GM23338 (cell line): ENCODE measurements at regions not wholly inside any gene's neighbourhood (a gene's known extent, or its start where the extent isn't known, plus 50 kb on each side); places are given as distances from the start of the nearest gene placed in this dataset. TPM values are rescaled to one million over a fixed set of nuclear protein-coding genes. Genes with fewer than 3 reads are reported as not detected.

Experiments used
- small RNA-seq: library from RNA; depleted of rRNA; stranded (forward); fragments of <200 nt; gene quantifications from one replicate; pipeline ENCODE3, GENCODE V24; 2014; ENCODE audit warnings: low replicate concordance

Small RNAs in the stretch of these regions (small RNA-seq; reads per million reads assigned to genes)
- gene AL445264.1: not detected
- not detected for gene RNU6-54P
